ENCODE measurements at regions not wholly inside any gene's neighbourhood (a gene's known extent, or its start where the extent isn't known, plus 50 kb on each side); places are given as distances from the start of the nearest gene placed in this dataset.
"Not testable (repeated sequence)": the region's sequence is repeated elsewhere in the genome, so short reads cannot be mapped to it uniquely, and the experiment has no call there.

GRCh38 chr2:240374085-240374907 is 61.2 kb upstream of the GPC1 start:
- DNase-seq (ENCODE audit: low read depth in 3 of 3) = no peak

GRCh38 chr2:240375024-240375645 is 60.3 kb upstream of the GPC1 start:
- DNase-seq (ENCODE audit: low read depth in 3 of 3) = no peak

- DNase-seq (ENCODE audit: low read depth in 3 of 3) = no peak
These were observed 58.7 kb upstream of the GPC1 start for GRCh38 chr2:240376739-240377138.

- no peak for DNase-seq (ENCODE audit: low read depth in 3 of 3)
These were observed 58.1 kb upstream of the GPC1 start for GRCh38 chr2:240377366-240377765.

GRCh38 chr2:240379089-240379636 is 56.3 kb upstream of the GPC1 start:
- no peak for DNase-seq (ENCODE audit: low read depth in 3 of 3)

- no peak for DNase-seq (ENCODE audit: low read depth in 3 of 3)
These were observed 52.2 kb upstream of the GPC1 start for GRCh38 chr2:240383099-240383758.

GRCh38 chr2:240383871-240384700 is 51.4 kb upstream of the GPC1 start:
- DNase-seq (ENCODE audit: low read depth in 3 of 3) = no peak

- no peak for DNase-seq (ENCODE audit: low read depth in 3 of 3)
These were observed 50.6 kb upstream of the GPC1 start for GRCh38 chr2:240384711-240385450.

GRCh38 chr2:240385451-240386161 is 49.9 kb upstream of the GPC1 start:
- DNase-seq (ENCODE audit: low read depth in 3 of 3) = not testable (repeated sequence)

Data from stimulated activated CD4-positive, alpha-beta T cell treated with anti-CD3 and anti-CD28 coated beads, TNF-alpha, amount 100 ng/mL, for 48 hours (primary cell).